ENCODE measurements at regions not wholly inside any gene's neighbourhood (a gene's known extent, or its start where the extent isn't known, plus 50 kb on each side); places are given as distances from the start of the nearest gene placed in this dataset.

DNA sequence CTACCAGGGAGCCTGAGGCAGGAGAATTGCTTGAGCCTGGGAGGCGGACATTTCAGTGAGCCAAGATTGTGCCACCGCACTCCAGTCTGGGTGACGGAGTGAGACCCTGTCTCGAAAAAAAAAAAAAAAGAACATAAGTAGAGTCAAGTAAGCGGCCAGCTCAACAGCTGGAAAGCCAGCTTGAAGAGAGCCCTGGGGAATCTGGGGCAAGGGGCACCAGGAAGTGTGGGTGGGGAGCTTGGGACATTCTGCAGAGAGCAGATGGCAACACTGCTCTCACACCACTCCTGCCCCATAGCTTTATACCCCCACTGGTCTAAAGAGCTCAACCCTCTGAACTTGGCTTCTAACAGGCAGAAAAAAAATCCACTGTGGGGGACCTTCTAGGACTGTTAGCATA, 505.6 kb downstream of the BUD13 start:
- TF ChIP-seq, protein P1, sequence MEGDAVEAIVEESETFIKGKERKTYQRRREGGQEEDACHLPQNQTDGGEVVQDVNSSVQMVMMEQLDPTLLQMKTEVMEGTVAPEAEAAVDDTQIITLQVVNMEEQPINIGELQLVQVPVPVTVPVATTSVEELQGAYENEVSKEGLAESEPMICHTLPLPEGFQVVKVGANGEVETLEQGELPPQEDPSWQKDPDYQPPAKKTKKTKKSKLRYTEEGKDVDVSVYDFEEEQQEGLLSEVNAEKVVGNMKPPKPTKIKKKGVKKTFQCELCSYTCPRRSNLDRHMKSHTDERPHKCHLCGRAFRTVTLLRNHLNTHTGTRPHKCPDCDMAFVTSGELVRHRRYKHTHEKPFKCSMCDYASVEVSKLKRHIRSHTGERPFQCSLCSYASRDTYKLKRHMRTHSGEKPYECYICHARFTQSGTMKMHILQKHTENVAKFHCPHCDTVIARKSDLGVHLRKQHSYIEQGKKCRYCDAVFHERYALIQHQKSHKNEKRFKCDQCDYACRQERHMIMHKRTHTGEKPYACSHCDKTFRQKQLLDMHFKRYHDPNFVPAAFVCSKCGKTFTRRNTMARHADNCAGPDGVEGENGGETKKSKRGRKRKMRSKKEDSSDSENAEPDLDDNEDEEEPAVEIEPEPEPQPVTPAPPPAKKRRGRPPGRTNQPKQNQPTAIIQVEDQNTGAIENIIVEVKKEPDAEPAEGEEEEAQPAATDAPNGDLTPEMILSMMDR (IDR thresholded peaks at IDR 0.05; ENCODE audit: insufficient read depth, low read depth, low read length) = no peak

GRCh38 chr11:116263770-116264169, 509.0 kb downstream of the BUD13 start:
- H3K4me3 ChIP-seq (ENCODE audit: low read depth, low read length) = no peak overlapping the region
- TF ChIP-seq, protein P1 (IDR thresholded peaks at IDR 0.05; ENCODE audit: insufficient read depth, low read depth, low read length) = no peak
- no peak for DNase-seq (ENCODE audit: low read depth)

More for the DNA sequence above, 505.6 kb downstream of the BUD13 start:
- H3K4me3 ChIP-seq (ENCODE audit: low read depth, low read length) = no peak overlapping the region
- no peak for DNase-seq (ENCODE audit: low read depth)

GRCh38 chr11:116263019-116263418, 509.8 kb downstream of the BUD13 start:
- DNase-seq (ENCODE audit: low read depth) = no peak
- no peak overlapping the region for H3K4me3 ChIP-seq (ENCODE audit: low read depth, low read length)
- TF ChIP-seq, protein P1 (IDR thresholded peaks at IDR 0.05; ENCODE audit: insufficient read depth, low read depth, low read length) = no peak

GRCh38 chr11:116262370-116262769, 510.4 kb downstream of the BUD13 start:
- H3K4me3 ChIP-seq (ENCODE audit: low read depth, low read length) = no peak overlapping the region
- DNase-seq (ENCODE audit: low read depth) = no peak
- TF ChIP-seq, protein P1 (IDR thresholded peaks at IDR 0.05; ENCODE audit: insufficient read depth, low read depth, low read length) = no peak

DNA sequence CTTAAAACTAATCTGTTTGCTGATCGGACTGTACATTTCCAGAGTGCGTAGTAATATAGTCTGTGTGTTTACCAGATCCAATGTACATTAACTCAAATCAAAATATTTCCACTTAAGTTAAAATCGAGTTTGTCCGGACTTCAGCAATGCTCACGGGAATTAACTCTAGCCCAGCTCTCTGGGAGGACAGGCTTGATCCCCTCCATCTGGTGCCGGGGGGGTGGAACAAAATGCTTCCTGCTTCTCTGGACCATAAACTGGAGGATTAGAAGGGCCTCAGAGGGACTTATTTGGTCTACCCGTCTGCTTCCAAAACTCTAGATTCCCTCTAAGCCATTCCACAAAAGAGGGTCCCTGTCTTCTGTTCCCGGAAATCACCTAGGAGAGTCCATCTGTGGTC, 511.2 kb downstream of the BUD13 start:
- DNase-seq (ENCODE audit: low read depth) = no peak
- TF ChIP-seq, protein P1 (IDR thresholded peaks at IDR 0.05; ENCODE audit: insufficient read depth, low read depth, low read length) = no peak
- H3K4me3 ChIP-seq (ENCODE audit: low read depth, low read length) = no peak overlapping the region

DNA sequence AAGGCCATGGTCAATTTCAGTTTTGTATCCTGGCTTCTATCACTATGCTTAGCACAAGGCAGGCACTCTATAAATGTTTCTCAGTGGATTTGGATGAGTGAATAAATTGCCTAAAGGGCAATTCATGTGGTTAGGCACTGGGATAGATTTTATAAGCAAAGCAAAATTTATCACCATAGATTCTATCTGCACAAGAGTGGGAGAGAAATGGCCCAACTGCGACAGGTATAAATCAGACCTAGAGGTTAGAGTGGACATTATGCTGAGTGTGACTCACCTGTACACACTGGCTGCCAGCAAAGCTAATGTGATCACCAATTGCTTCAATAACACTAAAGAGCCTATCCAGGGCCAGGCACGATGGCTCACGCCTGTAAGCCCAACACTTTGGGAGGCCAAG, 514.0 kb downstream of the BUD13 start:
- DNase-seq (ENCODE audit: low read depth) = no peak
- TF ChIP-seq, protein P1 (IDR thresholded peaks at IDR 0.05; ENCODE audit: insufficient read depth, low read depth, low read length) = no peak
- no peak overlapping the region for H3K4me3 ChIP-seq (ENCODE audit: low read depth, low read length)

- no peak for DNase-seq (ENCODE audit: low read depth)
- no peak overlapping the region for H3K4me3 ChIP-seq (ENCODE audit: low read depth, low read length)
- TF ChIP-seq, protein P1 (IDR thresholded peaks at IDR 0.05; ENCODE audit: insufficient read depth, low read depth, low read length) = no peak
Observed at GRCh38 chr11:116257883-116258282, 514.9 kb downstream of the BUD13 start.
